ENCODE measurements at regions not wholly inside any gene's neighbourhood (a gene's known extent, or its start where the extent isn't known, plus 50 kb on each side); places are given as distances from the start of the nearest gene placed in this dataset.

- ATAC-seq: no peak
- H3K27me3 ChIP-seq: no peaks in the 10 kb centered on the region
- in situ Hi-C loops (cut with MboI; ENCODE audit: low sequenced_read_pairs in 4 of 4) (no loop called here), intact Hi-C loops (cut with DNase I; ENCODE audit: low total_unique reads) (no loop called here)
- H3K4me3 ChIP-seq: no peak overlapping the region
- TF ChIP-seq, protein P1, sequence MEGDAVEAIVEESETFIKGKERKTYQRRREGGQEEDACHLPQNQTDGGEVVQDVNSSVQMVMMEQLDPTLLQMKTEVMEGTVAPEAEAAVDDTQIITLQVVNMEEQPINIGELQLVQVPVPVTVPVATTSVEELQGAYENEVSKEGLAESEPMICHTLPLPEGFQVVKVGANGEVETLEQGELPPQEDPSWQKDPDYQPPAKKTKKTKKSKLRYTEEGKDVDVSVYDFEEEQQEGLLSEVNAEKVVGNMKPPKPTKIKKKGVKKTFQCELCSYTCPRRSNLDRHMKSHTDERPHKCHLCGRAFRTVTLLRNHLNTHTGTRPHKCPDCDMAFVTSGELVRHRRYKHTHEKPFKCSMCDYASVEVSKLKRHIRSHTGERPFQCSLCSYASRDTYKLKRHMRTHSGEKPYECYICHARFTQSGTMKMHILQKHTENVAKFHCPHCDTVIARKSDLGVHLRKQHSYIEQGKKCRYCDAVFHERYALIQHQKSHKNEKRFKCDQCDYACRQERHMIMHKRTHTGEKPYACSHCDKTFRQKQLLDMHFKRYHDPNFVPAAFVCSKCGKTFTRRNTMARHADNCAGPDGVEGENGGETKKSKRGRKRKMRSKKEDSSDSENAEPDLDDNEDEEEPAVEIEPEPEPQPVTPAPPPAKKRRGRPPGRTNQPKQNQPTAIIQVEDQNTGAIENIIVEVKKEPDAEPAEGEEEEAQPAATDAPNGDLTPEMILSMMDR (IDR thresholded peaks at IDR 0.05 in 4 of 5, conservative IDR thresholded peaks at IDR 0.05 in 1 of 5): no peak
- no peak for TF ChIP-seq POLR2A (IDR thresholded peaks at IDR 0.05)
- no peaks in the 10 kb centered on the region for H3K36me3 ChIP-seq
- no peak overlapping the region for H3K27ac ChIP-seq
- no peaks in the 10 kb centered on the region for H3K9me3 ChIP-seq
- no peaks in the 10 kb centered on the region for H3K4me1 ChIP-seq
- DNase-seq: no peak
These were observed 387.7 kb upstream of the IRX4 start for GRCh38 chr5:2270467-2270866.

DNA sequence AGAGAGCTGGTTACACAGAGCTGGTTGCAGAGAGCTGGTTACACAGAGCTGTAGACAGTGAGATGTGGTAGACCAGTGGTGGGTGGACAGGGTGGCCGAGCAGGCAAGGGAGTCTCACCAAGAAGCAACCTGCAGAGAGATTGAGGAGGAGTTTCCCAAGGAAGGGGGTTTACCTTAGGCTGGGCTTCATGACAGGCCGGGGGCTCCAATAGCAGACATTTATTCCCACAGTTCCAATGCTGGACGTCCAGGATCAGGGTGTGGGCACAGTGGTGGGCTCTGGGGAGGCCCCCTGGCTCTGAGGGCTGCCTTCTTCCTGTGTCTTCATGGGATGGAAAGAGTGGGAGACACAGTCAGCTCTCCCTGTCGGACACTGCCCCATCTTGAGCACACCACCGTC, 386.9 kb upstream of the IRX4 start:
- intact Hi-C loops (cut with DNase I; ENCODE audit: low total_unique reads): no loop called here
- no peak for ATAC-seq
- TF ChIP-seq POLR2A (IDR thresholded peaks at IDR 0.05): no peak
- TF ChIP-seq, protein P1 (IDR thresholded peaks at IDR 0.05 in 4 of 5, conservative IDR thresholded peaks at IDR 0.05 in 1 of 5): no peak
- no peaks in the 10 kb centered on the region for H3K36me3 ChIP-seq
- in situ Hi-C loops (cut with MboI; ENCODE audit: low sequenced_read_pairs in 4 of 4): no loop called here
- no peaks in the 10 kb centered on the region for H3K9me3 ChIP-seq
- no peak overlapping the region for H3K4me3 ChIP-seq
- no peak for DNase-seq
- H3K27me3 ChIP-seq: no peaks in the 10 kb centered on the region
- H3K27ac ChIP-seq: no peak overlapping the region
- no peaks in the 10 kb centered on the region for H3K4me1 ChIP-seq

DNA sequence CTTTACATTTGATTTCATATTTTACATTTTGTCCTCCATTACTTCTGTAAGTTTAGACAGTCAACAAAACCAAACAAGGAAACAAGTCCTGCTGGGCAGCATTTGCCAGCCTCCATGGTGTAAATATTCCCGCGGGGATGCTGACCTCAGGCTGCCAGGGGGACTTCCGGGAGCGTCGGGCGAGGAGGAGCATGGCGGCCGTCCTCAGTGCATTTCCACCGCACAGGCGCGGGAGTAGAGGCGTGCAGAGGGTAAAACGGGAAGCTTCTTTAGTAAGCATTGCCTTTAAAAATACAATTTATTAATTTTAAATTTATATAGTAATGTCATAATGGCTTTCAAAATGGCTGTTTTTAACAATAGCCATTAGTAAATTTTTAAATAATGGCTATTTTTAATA, 385.3 kb upstream of the IRX4 start:
- Histone ChIP-seq H3K9me3 (no peaks in the 10 kb centered on the region), H3K36me3 (no peaks in the 10 kb centered on the region), H3K27me3 (no peaks in the 10 kb centered on the region), H3K27ac (no peak overlapping the region), H3K4me3 (no peak overlapping the region), H3K4me1 (no peaks in the 10 kb centered on the region)
- intact Hi-C loops (cut with DNase I; ENCODE audit: low total_unique reads): no loop called here
- ATAC-seq (no peak), DNase-seq (no peak)
- in situ Hi-C loops (cut with MboI; ENCODE audit: low sequenced_read_pairs in 4 of 4): no loop called here
- TF ChIP-seq, protein P1 (IDR thresholded peaks at IDR 0.05 in 4 of 5, conservative IDR thresholded peaks at IDR 0.05 in 1 of 5): no peak
- no peak for TF ChIP-seq POLR2A (IDR thresholded peaks at IDR 0.05)

DNA sequence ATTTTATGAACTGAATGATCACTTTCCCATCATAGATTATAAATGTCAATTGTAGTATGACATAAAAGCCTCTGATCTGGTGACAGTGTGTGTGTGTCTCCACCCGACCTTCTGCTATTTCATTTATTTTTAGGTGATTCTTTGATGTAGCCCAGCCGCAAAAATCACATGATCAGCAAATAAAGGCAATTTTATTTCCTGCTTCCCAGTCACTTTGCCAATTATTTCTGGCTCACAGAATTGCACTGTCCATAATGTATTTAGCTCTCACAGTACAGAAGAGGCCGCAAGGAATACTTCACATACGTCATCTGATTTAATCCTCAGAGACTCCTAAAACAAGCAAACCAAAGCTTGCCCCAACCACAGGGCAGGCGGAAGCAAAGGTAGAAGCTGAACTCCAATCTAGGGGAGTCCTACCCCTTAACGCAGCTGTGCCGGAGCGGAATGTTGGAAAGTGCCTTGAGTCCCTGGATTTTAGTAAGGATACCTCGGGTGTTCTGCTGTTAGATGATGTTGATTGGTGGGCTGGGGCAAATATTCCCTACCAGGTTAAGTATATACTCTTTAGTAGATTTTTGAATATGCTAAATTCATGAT, 384.0 kb upstream of the IRX4 start:
- no peak for TF ChIP-seq POLR2A (IDR thresholded peaks at IDR 0.05)
- TF ChIP-seq, protein P1 (IDR thresholded peaks at IDR 0.05 in 4 of 5, conservative IDR thresholded peaks at IDR 0.05 in 1 of 5): no peak
- DNase-seq (no peak), ATAC-seq (no peak)
- in situ Hi-C loops (cut with MboI; ENCODE audit: low sequenced_read_pairs in 4 of 4) (no loop called here), intact Hi-C loops (cut with DNase I; ENCODE audit: low total_unique reads) (no loop called here)
- Histone ChIP-seq H3K4me1 (no peaks in the 10 kb centered on the region), H3K36me3 (no peaks in the 10 kb centered on the region), H3K9me3 (no peaks in the 10 kb centered on the region), H3K27ac (no peak overlapping the region), H3K27me3 (no peaks in the 10 kb centered on the region), H3K4me3 (no peak overlapping the region)

DNA sequence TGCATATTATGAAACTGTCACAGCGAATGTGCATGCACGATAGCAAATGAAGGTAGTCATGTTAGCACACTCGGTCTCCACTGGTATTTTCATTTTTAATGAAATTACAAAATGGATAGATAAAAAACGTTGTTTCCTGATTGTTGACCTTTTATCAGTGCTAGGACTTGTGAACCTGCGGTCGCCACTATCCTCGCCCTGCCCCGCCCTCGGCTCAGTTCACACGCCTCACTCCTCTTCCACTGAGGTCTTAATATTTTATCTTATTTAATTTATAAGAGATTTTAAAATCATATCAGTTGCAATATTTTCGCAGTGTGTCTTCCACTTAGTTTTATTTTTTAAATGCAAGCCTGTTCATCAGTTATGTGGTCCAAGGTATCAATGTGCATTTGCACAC, 382.6 kb upstream of the IRX4 start:
- Histone ChIP-seq H3K4me1 (no peaks in the 10 kb centered on the region), H3K4me3 (no peak overlapping the region), H3K27ac (no peak overlapping the region), H3K27me3 (no peaks in the 10 kb centered on the region), H3K9me3 (no peaks in the 10 kb centered on the region), H3K36me3 (no peaks in the 10 kb centered on the region)
- ATAC-seq (no peak), DNase-seq (no peak)
- intact Hi-C loops (cut with DNase I; ENCODE audit: low total_unique reads): no loop called here
- no peak for TF ChIP-seq POLR2A (IDR thresholded peaks at IDR 0.05)
- TF ChIP-seq, protein P1 (IDR thresholded peaks at IDR 0.05 in 4 of 5, conservative IDR thresholded peaks at IDR 0.05 in 1 of 5): no peak
- in situ Hi-C loops (cut with MboI; ENCODE audit: low sequenced_read_pairs in 4 of 4): no loop called here
